GM12892 (cell line): ENCODE measurements at regions not wholly inside any gene's neighbourhood (a gene's known extent, or its start where the extent isn't known, plus 50 kb on each side); places are given as distances from the start of the nearest gene placed in this dataset.

Experiments used
- DNase-seq: peaks from one replicate; pipeline ENCODE4 v3.0.0; 2011; ENCODE audit not compliant: insufficient read length
- FAIRE-seq: peaks from 2 replicates; lab custom pipeline; 2011; peaks lifted over from hg19 to GRCh38; lab: Jason Lieb, UNC
- POLR2A ChIP-seq: IDR thresholded peaks from 2 replicates; pipeline ENCODE4 v1.6.1; 2011; ENCODE audit warnings: low read depth, low read length, control low read depth
- POLR2AphosphoS5 ChIP-seq: IDR thresholded peaks from 2 replicates; pipeline ENCODE4 v1.6.1; 2011; ENCODE audit warnings: low read depth, low read length, control low read depth
- TAF1 ChIP-seq: IDR thresholded peaks from 2 replicates; pipeline ENCODE4 v1.6.1; 2011; ENCODE audit warnings: low read depth, mild to moderate bottlenecking, control low read depth, low read length, borderline replicate concordance

GRCh38 chr15:70439304-70439877 lies 324.0 kb downstream of the UACA start:
- TF ChIP-seq TAF1 (no peak), POLR2A (no peak), POLR2AphosphoS5 (no peak)
- DNase-seq = no peak
- no peak for FAIRE-seq

GRCh38 chr15:70438776-70439175 lies 324.6 kb downstream of the UACA start:
- no peak for TF ChIP-seq POLR2AphosphoS5
- no peak for TF ChIP-seq TAF1
- TF ChIP-seq POLR2A = no peak
- FAIRE-seq (no peak), DNase-seq (no peak)

GRCh38 chr15:70437882-70438451 lies 325.4 kb downstream of the UACA start:
- DNase-seq (no peak), FAIRE-seq (no peak)

GRCh38 chr15:70437089-70437488 lies 326.3 kb downstream of the UACA start:
- FAIRE-seq (no peak), DNase-seq (no peak)
- TF ChIP-seq POLR2A (no peak), TAF1 (no peak), POLR2AphosphoS5 (no peak)

More at GRCh38 chr15:70437882-70438451, 325.4 kb downstream of the UACA start:
- no peak for TF ChIP-seq TAF1
- no peak for TF ChIP-seq POLR2A
- TF ChIP-seq POLR2AphosphoS5 = no peak

- FAIRE-seq = peak; percentile 88
- no peak for DNase-seq
- TF ChIP-seq POLR2A (no peak), TAF1 (no peak), POLR2AphosphoS5 (no peak)
Observed at GRCh38 chr15:70436428-70436827, 326.9 kb downstream of the UACA start.

- FAIRE-seq (no peak), DNase-seq (no peak)
- TF ChIP-seq TAF1 (no peak), POLR2AphosphoS5 (no peak), POLR2A (no peak)
Observed at GRCh38 chr15:70435872-70436271, 327.5 kb downstream of the UACA start.

GRCh38 chr15:70435369-70435768 lies 328.0 kb downstream of the UACA start:
- no peak for DNase-seq
- peak; percentile 81 for FAIRE-seq
- no peak for TF ChIP-seq POLR2AphosphoS5
- no peak for TF ChIP-seq TAF1
- TF ChIP-seq POLR2A = no peak

- DNase-seq = no peak
- no peak for FAIRE-seq
- TF ChIP-seq TAF1 (no peak), POLR2A (no peak), POLR2AphosphoS5 (no peak)
Observed at GRCh38 chr15:70433586-70434324, 329.6 kb downstream of the UACA start.

GRCh38 chr15:70432924-70433495 lies 330.3 kb downstream of the UACA start:
- no peak for FAIRE-seq
- DNase-seq = no peak
- TF ChIP-seq TAF1 = no peak
- TF ChIP-seq POLR2A = no peak

GRCh38 chr15:70431854-70432253 lies 331.5 kb downstream of the UACA start:
- DNase-seq (no peak), FAIRE-seq (no peak)
- TF ChIP-seq POLR2A (no peak), POLR2AphosphoS5 (no peak), TAF1 (no peak)

- FAIRE-seq = no peak
- TF ChIP-seq POLR2A (no peak), TAF1 (no peak), POLR2AphosphoS5 (no peak)
- no peak for DNase-seq
Observed at GRCh38 chr15:70430069-70430468, 332.4 kb upstream of the TLE3 start.

- FAIRE-seq = no peak
- TF ChIP-seq TAF1 (no peak), POLR2AphosphoS5 (no peak), POLR2A (no peak)
Observed at GRCh38 chr15:70429056-70429722, 331.5 kb upstream of the TLE3 start.

More at GRCh38 chr15:70429056-70429722, 331.5 kb upstream of the TLE3 start:
- no peak for DNase-seq
